Left renal cortex interstitium (tissue), 4 donors: ENCODE measurements at regions not wholly inside any gene's neighbourhood (a gene's known extent, or its start where the extent isn't known, plus 50 kb on each side); places are given as distances from the start of the nearest gene placed in this dataset.
"Not testable (repeated sequence)": the region's sequence is repeated elsewhere in the genome, so short reads cannot be mapped to it uniquely, and the experiment has no call there.

Experiments used
- DNase-seq, 4 donors: peaks; one replicate each; pipeline ENCODE4 v3.0.0-alpha.2; 2013; ENCODE audit warnings: low read depth in 4 of 4, low spot score in 2 of 4, missing footprints in 1 of 4

- DNase-seq, result not testable (repeated sequence)
These were observed 139.3 kb downstream of the ATXN7L3B start for GRCh38 chr12:74676955-74677354.

DNA sequence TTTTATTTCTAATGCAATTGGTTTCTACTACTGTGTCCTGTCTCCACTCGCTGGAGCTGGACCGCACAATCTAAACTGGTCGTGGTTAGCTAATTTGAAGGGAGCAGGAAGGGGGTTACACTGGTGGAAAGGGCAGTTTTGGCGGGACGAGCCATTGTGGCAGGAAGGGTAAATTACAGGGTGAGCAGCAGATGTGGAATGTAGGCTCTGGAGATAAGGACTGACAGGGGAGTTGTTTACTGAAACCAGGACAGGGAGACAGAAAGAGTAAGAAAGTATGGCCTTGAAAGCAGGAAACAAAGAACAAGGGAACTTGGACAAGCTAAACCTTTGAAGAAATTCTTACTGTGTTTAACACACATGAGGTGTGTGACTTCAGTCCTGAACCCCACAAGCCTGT is 147.8 kb downstream of the ATXN7L3B start:
- DNase-seq, result no peak

DNA sequence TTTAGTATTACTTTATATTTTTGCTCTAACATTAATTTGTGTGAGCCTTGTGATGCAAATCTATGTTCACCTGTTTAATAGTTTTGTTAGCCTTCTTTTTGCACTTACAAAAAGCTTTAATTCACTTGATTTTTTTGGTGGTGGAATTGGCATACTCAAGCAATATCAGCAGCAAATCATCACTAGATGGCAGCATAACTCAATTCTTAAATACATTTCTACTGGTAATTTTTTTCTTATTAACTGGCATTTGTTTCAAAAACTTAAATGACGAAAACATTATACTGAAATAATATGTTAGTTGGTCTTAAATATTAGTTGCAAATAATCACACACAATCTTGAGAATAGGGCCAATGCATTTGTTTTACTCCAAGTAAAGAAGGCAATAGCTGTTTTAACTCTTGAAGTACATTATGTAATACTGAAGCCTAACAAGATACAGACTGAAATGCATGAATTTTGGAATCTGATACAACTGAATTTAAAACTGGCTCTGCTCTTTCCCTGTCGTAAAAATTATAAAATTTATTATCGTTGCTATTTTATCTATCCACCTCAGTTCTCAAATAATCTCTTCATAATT is 151.5 kb downstream of the ATXN7L3B start:
- DNase-seq, result peak; percentile 4 to 37 (median 12)

DNA sequence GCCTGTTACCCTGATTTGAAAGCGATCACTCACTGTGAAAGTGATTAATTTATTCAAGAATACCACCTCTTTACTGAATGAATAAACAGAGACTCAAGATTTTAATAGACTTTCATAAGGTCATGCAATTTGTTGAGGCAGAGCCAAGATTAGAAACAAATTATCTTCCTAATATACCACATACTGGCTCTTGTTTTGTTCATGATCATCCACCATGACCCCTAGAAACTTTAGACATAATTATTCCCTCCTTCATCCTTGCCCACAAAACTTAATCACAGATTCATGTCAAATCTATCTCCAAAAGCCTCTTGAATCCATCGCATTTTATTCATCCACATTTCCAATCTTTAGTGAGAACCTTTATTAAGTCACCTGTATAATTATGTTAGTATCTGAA is 152.3 kb downstream of the ATXN7L3B start:
- DNase-seq, result no peak

- no peak for DNase-seq
These were observed 181.8 kb downstream of the ATXN7L3B start for GRCh38 chr12:74719447-74719846.

DNA sequence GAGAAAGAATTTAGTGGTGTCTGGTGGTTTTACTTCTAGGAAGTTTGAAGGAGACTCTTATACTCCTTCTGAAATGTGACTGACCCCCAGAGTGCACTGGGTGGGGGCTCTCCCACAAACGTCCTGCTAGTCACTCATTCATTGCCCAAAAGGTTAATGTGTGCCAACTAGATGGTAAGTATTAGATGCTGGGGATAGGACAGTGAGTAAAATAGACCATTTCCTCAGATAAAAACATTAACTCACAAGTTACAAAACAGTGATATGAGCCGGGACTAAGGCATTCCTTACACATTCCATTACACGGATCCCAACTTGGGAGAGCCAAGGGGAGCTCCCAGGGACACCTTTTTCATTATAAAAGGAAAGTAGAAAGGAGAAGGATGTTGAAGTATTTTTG is 185.1 kb downstream of the ATXN7L3B start:
- no peak for DNase-seq

DNA sequence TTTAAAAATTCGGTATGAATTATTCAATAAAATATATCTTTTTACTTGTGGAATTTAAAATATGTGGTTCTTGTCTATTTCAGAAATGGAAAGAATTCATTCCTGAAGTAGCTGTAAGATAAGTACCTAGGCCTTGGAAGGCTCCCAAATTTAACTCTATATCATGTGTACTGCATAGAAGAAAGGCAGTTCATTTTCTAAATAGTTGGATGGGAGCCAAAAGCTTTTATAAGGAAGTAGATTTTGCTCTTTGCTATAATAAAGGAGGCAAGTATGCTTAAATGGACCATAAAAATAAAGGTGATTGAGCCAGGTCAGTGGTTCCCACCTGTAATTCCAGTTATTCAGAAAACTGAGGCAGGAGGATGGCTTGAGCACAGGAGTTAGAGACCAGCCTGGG is 187.5 kb downstream of the ATXN7L3B start:
- DNase-seq, result no peak

- DNase-seq, result no peak
These were observed 190.4 kb downstream of the ATXN7L3B start for GRCh38 chr12:74728006-74728405.

DNA sequence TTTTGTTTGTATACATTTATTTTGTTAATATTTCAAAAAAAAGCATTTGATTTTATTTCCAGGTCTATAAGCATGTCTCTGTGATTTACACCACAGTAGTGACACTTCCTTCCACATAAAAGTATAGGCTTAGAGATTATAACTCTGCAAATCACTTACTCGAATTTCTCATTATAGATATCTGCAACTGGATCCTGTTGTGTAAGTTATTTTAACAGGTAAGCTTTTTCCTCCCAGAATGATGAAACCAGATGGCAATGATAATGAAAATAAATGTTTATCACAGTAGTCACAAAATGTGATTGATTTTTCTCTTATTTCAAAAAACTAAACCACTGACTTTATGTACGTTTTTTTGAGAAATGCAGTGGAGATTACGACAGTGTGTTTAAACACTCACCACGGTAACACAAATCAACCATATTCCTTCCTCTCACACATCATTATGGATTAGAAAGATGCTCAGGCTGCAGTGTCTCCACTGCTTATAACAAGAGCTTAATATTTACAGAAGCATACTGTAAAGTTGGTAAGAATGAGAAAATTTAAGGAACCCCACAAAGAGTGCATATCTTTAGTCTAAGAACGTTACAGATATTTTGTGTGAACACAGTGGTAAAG is 194.6 kb downstream of the ATXN7L3B start:
- no peak for DNase-seq

DNA sequence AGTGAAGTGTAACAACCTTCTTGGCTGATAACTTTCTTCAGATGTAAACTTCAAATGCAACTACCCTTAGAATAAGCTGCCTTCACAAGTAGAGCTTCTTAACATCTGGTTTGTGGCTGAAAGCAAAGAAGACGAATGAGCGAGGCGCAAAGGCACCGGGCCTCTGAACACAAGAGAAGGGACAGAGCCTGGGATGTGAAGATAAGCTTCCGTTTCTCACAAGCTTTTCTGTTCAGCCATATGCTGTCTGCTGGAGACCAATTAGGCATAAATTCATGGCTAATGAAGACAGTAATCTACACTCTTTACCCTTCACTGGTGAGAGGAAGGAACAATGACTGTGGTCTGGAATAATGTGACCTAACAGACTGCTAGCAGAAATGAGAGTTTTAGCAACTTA is 195.2 kb downstream of the ATXN7L3B start:
- no peak for DNase-seq

GRCh38 chr12:74741112-74741511 is 203.5 kb downstream of the ATXN7L3B start:
- no peak for DNase-seq

DNA sequence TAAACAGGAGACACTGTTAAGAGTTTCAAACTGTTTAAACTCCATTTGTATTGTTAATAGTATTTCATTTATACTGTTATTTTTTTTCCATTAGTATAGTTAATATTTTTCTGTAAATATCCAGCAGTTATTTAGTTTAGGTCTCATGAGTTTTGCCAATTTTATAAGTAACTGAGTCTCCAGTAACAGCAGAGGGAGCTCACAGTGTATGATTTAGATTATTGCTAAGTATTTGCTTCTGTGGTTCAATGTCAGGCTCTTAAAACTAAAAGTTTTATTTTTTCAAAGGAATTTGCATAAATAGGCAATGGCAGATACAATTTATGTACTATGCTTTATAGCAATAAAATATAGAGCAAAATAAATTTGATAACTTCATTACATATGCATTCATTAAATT is 209.7 kb downstream of the ATXN7L3B start:
- no peak for DNase-seq

GRCh38 chr12:74751441-74751840 is 213.8 kb downstream of the ATXN7L3B start:
- no peak for DNase-seq

GRCh38 chr12:74752215-74752614 is 214.6 kb downstream of the ATXN7L3B start:
- DNase-seq, result no peak

DNA sequence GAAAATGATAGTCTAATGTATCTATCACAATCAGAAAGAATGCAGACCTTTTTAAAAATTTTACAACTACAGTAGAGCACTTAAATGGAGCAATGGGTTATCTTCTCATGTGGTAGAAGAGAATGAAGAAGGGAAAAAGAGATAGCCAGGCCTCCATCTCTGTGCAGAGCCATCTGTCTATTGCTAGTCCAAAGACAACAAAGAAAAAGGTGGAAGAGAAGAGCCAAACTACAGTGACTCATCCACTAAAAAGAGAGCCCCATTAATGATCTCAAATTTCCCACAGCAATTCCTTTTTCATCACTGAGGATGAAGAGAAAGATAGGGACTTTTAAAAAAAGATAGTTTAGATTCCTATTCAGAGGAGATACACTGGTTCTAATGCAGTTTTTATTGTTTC is 232.9 kb downstream of the ATXN7L3B start:
- no peak for DNase-seq

- DNase-seq, result no peak
These were observed 237.6 kb downstream of the ATXN7L3B start for GRCh38 chr12:74775276-74775675.

DNA sequence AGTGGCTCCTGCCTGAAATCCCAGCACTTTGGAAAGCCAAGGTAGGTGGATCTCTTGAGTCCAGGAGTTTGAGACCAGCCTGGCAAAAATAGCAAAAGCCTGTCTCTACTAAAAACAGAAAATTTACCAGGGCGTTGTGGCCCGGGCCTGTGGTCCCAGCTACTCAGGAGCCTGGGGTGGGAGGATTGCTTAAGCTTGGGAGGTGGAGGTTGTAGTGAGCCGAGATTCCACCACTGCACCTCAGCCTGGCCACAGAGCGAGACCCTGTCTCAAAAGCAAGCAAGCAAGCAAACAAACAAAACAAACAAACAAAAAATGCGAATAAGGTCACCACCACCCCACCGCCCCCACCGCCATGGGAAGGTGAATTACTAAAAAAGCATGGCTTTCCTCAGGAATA is 238.7 kb downstream of the ATXN7L3B start:
- no peak for DNase-seq

GRCh38 chr12:74780182-74780849 is 242.7 kb downstream of the ATXN7L3B start:
- no peak for DNase-seq

DNA sequence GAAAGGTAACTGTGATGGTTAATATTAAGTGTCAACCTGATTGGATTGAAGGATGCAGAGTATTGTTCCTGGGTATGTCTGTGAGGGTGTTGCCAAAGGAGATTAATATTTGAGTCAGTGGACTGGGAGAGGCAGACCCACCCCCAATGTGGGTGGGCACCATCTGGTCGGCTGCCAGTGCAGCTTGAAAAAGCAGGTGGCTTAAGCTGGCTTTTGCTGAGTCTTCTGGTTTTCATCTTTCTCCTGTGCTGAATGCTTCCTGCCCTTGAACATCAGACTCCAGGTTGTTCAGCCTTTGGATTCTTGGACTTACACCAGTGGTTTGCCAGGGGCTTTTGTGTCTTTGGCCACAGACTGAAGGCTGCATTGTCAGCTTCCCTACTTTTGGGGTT is 243.2 kb downstream of the ATXN7L3B start:
- DNase-seq, result not testable (repeated sequence)

DNA sequence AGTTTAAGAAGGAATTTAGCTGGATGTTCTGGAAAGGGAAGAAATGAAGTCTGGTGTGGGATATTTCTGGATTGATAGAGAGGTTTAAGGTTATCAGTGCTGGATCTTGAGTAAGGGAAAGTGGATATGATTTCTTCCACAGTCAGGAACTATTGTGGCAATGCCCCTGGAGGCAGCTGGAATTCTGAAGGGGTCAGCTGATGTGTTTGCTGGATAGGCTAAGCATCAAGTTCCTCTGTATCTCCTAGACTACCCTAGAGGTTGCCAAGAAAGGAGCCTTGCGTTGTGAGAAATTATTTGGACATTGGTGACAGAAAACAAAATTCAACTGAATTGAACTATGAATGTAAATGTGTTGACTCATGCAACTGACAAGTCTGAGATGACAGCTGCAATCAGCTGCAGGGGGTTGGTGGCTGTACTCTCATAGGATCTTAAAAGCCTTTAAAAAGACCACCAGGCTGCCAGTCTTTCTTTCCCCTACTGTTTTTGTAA is 244.4 kb downstream of the ATXN7L3B start:
- DNase-seq, result no peak

- no peak for DNase-seq
These were observed 253.3 kb downstream of the ATXN7L3B start for GRCh38 chr12:74790931-74791330.

GRCh38 chr12:74791365-74791764 is 253.7 kb downstream of the ATXN7L3B start:
- DNase-seq, result no peak
